ENCODE measurements at regions not wholly inside any gene's neighbourhood (a gene's known extent, or its start where the extent isn't known, plus 50 kb on each side); places are given as distances from the start of the nearest gene placed in this dataset.

- no peak for DNase-seq
- no peak overlapping the region for H3K27ac ChIP-seq
- intact Hi-C loops (cut with DNase I; ENCODE audit: low total_unique reads), result no loop called here
- TF ChIP-seq CTCF (IDR thresholded peaks at IDR 0.05) (no peak), POLR2A (IDR thresholded peaks at IDR 0.05) (no peak)
- H3K36me3 ChIP-seq (ENCODE audit: low read depth, missing control alignments), result no peaks in the 10 kb centered on the region
- WGBS, 2 donors, result 95% methylated on average over 8 of the region's 8 CpGs
- no peaks in the 10 kb centered on the region for H3K27me3 ChIP-seq
- no peaks in the 10 kb centered on the region for H3K9me3 ChIP-seq
- H3K4me1 ChIP-seq, result no peaks in the 10 kb centered on the region
- H3K4me3 ChIP-seq, result no peak overlapping the region
Measured at GRCh38 chr2:16172324-16173175, 232.2 kb downstream of the MYCN start.

GRCh38 chr2:16171425-16171920 is 231.1 kb downstream of the MYCN start:
- H3K4me3 ChIP-seq, result no peak overlapping the region
- no peak for DNase-seq
- H3K36me3 ChIP-seq (ENCODE audit: low read depth, missing control alignments), result no peaks in the 10 kb centered on the region
- H3K27ac ChIP-seq, result no peak overlapping the region
- TF ChIP-seq CTCF (IDR thresholded peaks at IDR 0.05) (no peak), POLR2A (IDR thresholded peaks at IDR 0.05) (no peak)
- no peaks in the 10 kb centered on the region for H3K9me3 ChIP-seq
- H3K4me1 ChIP-seq, result no peaks in the 10 kb centered on the region
- intact Hi-C loops (cut with DNase I; ENCODE audit: low total_unique reads), result no loop called here
- H3K27me3 ChIP-seq, result no peaks in the 10 kb centered on the region
- WGBS, 2 donors, result 93 to 94% methylated on average over 3 of the region's 3 CpGs

- WGBS, 2 donors, result 86 to 90% methylated on average over 9 of the region's 9 CpGs
- no peaks in the 10 kb centered on the region for H3K9me3 ChIP-seq
- no peaks in the 10 kb centered on the region for H3K27me3 ChIP-seq
- H3K27ac ChIP-seq, result no peak overlapping the region
- no peak for DNase-seq
- intact Hi-C loops (cut with DNase I; ENCODE audit: low total_unique reads), result no loop called here
- no peak for TF ChIP-seq POLR2A (IDR thresholded peaks at IDR 0.05)
- no peak for TF ChIP-seq CTCF (IDR thresholded peaks at IDR 0.05)
- no peaks in the 10 kb centered on the region for H3K36me3 ChIP-seq (ENCODE audit: low read depth, missing control alignments)
- no peaks in the 10 kb centered on the region for H3K4me1 ChIP-seq
- H3K4me3 ChIP-seq, result no peak overlapping the region
Measured at GRCh38 chr2:16170675-16171424, 230.5 kb downstream of the MYCN start.

- Histone ChIP-seq H3K4me1 (no peaks in the 10 kb centered on the region), H3K27me3 (no peaks in the 10 kb centered on the region), H3K36me3 (ENCODE audit: low read depth, missing control alignments) (no peaks in the 10 kb centered on the region), H3K4me3 (no peak overlapping the region), H3K9me3 (no peaks in the 10 kb centered on the region), H3K27ac (no peak overlapping the region)
- WGBS, 2 donors, result 76 to 82% methylated on average over 8 of the region's 8 CpGs
- intact Hi-C loops (cut with DNase I; ENCODE audit: low total_unique reads), result no loop called here
- TF ChIP-seq POLR2A (IDR thresholded peaks at IDR 0.05), result no peak
- no peak for TF ChIP-seq CTCF (IDR thresholded peaks at IDR 0.05)
- no peak for DNase-seq
Measured at GRCh38 chr2:16169381-16169960, 229.1 kb downstream of the MYCN start.
